ENCODE measurements at regions not wholly inside any gene's neighbourhood (a gene's known extent, or its start where the extent isn't known, plus 50 kb on each side); places are given as distances from the start of the nearest gene placed in this dataset.

DNA sequence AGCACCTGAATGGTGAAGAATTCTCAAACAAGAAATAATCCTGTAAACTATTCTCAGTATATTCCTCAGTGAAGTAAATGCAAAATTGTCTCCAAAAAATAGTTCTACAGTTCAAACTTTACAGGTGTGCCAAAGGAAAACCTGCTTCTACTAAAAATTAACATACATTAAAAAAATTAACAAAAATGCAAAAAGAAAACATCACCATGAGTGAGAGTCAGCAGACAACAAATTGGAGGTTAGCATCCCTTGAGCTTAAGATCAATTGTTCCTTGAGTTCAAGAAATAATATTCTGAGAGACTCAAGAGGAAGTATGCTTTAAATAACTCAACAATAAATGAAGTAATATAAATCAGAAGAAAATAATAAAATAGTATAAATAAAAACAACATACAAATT is 278.4 kb upstream of the MME start:
- Mint-ChIP-seq H3K27ac (ENCODE audit: unreplicated experiment) (no peak overlapping the region), H3K4me1 (ENCODE audit: low read depth) (no peaks in the 10 kb centered on the region), H3K36me3 (ENCODE audit: low read depth) (peaks cover 2% of the 10 kb centered on the region), H3K9me3 (ENCODE audit: low read depth) (peaks cover 22% of the 10 kb centered on the region), H3K27me3 (ENCODE audit: low read depth) (no peaks in the 10 kb centered on the region), H3K4me3 (ENCODE audit: unreplicated experiment) (no peak overlapping the region)
- no peak for DNase-seq (ENCODE audit: low spot score)
- TF ChIP-seq, protein P1, sequence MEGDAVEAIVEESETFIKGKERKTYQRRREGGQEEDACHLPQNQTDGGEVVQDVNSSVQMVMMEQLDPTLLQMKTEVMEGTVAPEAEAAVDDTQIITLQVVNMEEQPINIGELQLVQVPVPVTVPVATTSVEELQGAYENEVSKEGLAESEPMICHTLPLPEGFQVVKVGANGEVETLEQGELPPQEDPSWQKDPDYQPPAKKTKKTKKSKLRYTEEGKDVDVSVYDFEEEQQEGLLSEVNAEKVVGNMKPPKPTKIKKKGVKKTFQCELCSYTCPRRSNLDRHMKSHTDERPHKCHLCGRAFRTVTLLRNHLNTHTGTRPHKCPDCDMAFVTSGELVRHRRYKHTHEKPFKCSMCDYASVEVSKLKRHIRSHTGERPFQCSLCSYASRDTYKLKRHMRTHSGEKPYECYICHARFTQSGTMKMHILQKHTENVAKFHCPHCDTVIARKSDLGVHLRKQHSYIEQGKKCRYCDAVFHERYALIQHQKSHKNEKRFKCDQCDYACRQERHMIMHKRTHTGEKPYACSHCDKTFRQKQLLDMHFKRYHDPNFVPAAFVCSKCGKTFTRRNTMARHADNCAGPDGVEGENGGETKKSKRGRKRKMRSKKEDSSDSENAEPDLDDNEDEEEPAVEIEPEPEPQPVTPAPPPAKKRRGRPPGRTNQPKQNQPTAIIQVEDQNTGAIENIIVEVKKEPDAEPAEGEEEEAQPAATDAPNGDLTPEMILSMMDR (IDR thresholded peaks at IDR 0.05) = no peak

DNA sequence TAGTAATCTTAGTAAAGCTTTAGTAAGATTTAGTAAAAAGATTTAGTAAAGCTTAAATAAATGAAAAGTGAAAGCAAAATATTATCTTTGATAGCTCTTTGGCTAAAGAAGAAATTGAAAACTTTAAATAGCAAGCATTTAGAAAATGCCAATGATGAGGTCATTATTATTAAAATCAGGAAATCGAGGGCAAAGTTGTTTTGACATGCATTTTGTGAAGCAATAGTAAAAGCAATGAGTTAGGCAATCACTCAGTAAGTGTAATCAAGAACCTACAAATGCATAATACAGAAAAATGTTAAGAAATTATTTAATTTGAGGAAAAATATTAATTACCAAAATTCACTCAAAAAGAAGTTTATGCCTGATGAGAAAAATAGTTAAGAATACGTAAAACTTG is 280.3 kb upstream of the MME start:
- TF ChIP-seq, protein P1 (IDR thresholded peaks at IDR 0.05) = no peak
- Mint-ChIP-seq H3K9me3 (ENCODE audit: low read depth) (peaks cover 9% of the 10 kb centered on the region), H3K27ac (ENCODE audit: unreplicated experiment) (no peak overlapping the region)

DNA sequence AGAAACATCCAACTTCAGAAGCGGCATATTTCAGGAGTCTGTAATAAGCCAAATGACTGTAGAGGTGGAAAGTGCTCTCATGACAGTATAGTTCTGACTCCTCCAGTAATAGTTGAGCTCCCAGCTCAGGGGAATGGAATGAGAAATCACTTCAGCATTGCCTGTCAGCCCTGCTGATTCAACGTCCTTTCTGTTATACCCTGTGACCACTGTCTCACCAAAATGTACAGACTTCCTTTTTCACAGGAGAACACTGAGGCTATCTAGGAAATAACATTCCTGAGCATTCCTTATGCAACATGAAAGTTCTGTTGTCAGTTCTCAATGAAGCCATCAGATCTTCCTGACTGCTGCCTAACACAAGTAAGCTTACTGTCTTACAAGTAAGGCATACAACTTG is 284.5 kb upstream of the MME start:
- Mint-ChIP-seq H3K4me1 (ENCODE audit: low read depth) (peaks cover 14% of the 10 kb centered on the region), H3K9me3 (ENCODE audit: low read depth) (no peaks in the 10 kb centered on the region), H3K27ac (ENCODE audit: unreplicated experiment) (peak overlapping the region; percentile 49), H3K4me3 (ENCODE audit: unreplicated experiment) (no peak overlapping the region), H3K36me3 (ENCODE audit: low read depth) (no peaks in the 10 kb centered on the region), H3K27me3 (ENCODE audit: low read depth) (no peaks in the 10 kb centered on the region)
- TF ChIP-seq, protein P1 (IDR thresholded peaks at IDR 0.05) = no peak
- no peak for DNase-seq (ENCODE audit: low spot score)

More for the DNA sequence above, 280.3 kb upstream of the MME start:
- no peak overlapping the region for H3K4me3 Mint-ChIP-seq (ENCODE audit: unreplicated experiment)
- peaks cover 8% of the 10 kb centered on the region for H3K4me1 Mint-ChIP-seq (ENCODE audit: low read depth)
- no peak for DNase-seq (ENCODE audit: low spot score)
- H3K27me3 Mint-ChIP-seq (ENCODE audit: low read depth) = no peaks in the 10 kb centered on the region
- H3K36me3 Mint-ChIP-seq (ENCODE audit: low read depth) = peaks cover 2% of the 10 kb centered on the region

DNA sequence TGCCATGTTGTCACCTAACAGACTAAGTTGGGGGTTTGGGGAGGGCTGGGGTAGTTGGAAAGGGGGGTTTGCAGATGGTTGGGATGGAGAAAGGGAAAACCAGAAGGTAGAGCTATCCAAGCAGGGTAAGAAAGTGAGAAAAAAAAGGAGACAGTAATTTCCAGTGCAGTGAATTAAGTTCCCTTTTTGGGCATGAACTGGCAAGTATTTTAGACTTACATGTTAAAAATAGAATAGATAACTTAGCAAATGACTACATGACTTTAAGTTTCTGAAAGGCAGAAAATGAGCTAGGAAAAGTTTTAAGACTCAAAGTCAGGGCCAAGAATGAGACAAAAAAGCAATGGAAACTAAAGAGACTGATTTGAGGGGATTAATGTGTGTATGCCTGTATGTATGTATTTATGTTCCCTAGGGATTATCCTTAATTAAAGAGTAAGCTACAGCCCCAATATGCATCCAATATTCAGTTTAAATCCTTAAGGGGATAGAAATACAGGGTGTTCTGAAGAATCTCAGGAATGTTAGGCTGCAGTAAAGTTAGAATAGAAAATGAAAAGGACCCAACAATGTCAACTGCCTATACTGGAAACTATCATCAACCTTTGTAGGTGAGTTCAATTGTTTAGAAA is 285.2 kb upstream of the MME start:
- H3K27me3 Mint-ChIP-seq (ENCODE audit: low read depth) = no peaks in the 10 kb centered on the region
- H3K36me3 Mint-ChIP-seq (ENCODE audit: low read depth) = no peaks in the 10 kb centered on the region
- DNase-seq (ENCODE audit: low spot score) = no peak
- TF ChIP-seq, protein P1 (IDR thresholded peaks at IDR 0.05) = no peak
- H3K4me1 Mint-ChIP-seq (ENCODE audit: low read depth) = peaks cover 14% of the 10 kb centered on the region
- no peak overlapping the region for H3K4me3 Mint-ChIP-seq (ENCODE audit: unreplicated experiment)
- H3K9me3 Mint-ChIP-seq (ENCODE audit: low read depth) = no peaks in the 10 kb centered on the region
- H3K27ac Mint-ChIP-seq (ENCODE audit: unreplicated experiment) = peak overlapping the region; percentile 10

DNA sequence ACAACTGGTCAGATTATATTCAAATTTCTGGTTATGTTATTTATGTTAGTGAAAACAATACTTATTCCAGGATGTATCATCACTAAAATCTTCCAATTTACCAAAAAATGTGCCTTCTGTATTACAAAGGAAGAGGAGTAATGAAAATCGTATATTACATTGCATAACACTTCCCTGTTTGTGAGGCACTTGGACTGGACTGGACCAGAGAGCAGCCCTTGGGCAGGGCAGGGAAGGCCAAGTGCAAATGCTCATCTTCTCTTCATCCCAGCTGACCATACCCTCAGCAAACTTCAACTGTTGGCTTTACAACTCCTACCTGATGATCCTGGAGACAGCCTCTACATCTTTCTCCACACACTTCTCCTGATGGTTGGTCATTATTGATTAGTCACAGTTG is 285.7 kb upstream of the MME start:
- no peak overlapping the region for H3K27ac Mint-ChIP-seq (ENCODE audit: unreplicated experiment)
- TF ChIP-seq, protein P1 (IDR thresholded peaks at IDR 0.05) = no peak
- no peak for DNase-seq (ENCODE audit: low spot score)
- no peaks in the 10 kb centered on the region for H3K27me3 Mint-ChIP-seq (ENCODE audit: low read depth)
- H3K36me3 Mint-ChIP-seq (ENCODE audit: low read depth) = no peaks in the 10 kb centered on the region
- H3K4me3 Mint-ChIP-seq (ENCODE audit: unreplicated experiment) = no peak overlapping the region
- H3K9me3 Mint-ChIP-seq (ENCODE audit: low read depth) = no peaks in the 10 kb centered on the region
- H3K4me1 Mint-ChIP-seq (ENCODE audit: low read depth) = peaks cover 14% of the 10 kb centered on the region
